ENCODE measurements at regions not wholly inside any gene's neighbourhood (a gene's known extent, or its start where the extent isn't known, plus 50 kb on each side); places are given as distances from the start of the nearest gene placed in this dataset.

DNA sequence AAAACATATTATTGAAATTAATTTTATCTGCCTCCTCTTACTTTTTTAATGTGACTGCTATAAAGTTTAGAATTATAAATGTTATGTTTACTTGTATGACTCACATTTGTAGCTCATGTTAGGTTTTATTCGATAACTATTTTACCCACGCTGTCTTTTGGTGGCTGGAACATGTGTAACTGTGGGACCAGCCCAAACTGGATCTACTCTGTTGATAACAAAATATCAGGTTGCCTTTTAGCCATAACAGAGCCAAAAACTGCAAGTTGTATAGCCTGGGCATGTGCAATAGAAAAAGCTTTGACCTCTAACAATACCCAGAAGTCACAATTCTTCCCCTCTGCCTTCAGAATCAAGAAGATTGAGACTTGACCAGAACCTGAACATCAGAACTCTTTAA is 356.5 kb downstream of the PRELID2 start:
- POLR2A ChIA-PET = no interaction called here
- CTCF ChIA-PET = no interaction called here
- H3K27me3 ChIP-seq (ENCODE audit: control insufficient read depth, insufficient read depth, low read length) = no peaks in the 10 kb centered on the region
- no peaks in the 10 kb centered on the region for H3K4me1 ChIP-seq (ENCODE audit: control insufficient read depth, insufficient read depth, low read length)
- DNase-seq (ENCODE audit: low read depth, low spot score) (no peak), ATAC-seq (no peak)
- no peak overlapping the region for H3K27ac ChIP-seq (ENCODE audit: low read length)
- no TSS peak for BruUV-seq (replicated peaks)
- no peaks in the 10 kb centered on the region for H3K36me3 ChIP-seq (ENCODE audit: control insufficient read depth, insufficient read depth, low read length)
- TF ChIP-seq POLR2AphosphoS5 (IDR thresholded peaks at IDR 0.05; ENCODE audit: low read depth, low read length) (no peak), REST (IDR thresholded peaks at IDR 0.05; ENCODE audit: insufficient read depth in 1 of 2, low read depth in 2 of 2, low read length in 1 of 2) (no peak), TCF7L2 (IDR thresholded peaks at IDR 0.05; ENCODE audit: low read depth, low read length) (no peak)
- H3K9me3 ChIP-seq (ENCODE audit: control insufficient read depth, insufficient read depth, low read depth, low read length) = no peaks in the 10 kb centered on the region
- in situ Hi-C loops (cut with HindIII; ENCODE audit: low pct_unique_long_range_greater_than_20kb, low sequenced_read_pairs) = no loop called here
- no peak overlapping the region for H3K4me3 ChIP-seq (ENCODE audit: low read depth in 2 of 2, low read length in 2 of 2)
- intact Hi-C loops (cut with micrococcal nuclease; ENCODE audit: unreplicated experiment) = no loop called here

DNA sequence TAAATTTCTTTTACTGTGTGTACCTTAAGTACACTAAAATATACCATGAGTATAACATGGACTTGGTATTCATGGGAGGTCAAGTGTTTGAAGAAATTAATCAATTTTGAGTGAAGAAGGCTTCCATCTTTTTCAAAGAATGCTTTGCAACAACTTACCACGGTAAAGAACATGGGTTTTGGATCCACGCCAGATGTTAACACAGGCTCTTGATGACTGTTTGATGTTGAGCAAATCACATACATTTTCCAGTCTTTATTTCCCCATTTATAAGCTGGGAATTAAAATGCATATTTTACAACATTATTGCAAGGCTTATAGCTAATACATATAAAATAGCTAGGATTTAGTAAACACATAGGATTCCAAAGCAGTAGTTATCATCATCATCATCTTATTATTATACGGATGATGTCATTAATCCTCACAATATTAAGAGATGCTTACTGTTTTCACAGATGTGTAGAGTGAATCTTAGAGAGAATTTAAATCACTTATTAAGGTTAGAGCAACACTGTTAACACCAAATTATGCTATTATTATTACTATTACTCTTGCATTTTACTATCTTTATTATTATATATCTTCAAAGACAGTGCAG is 362.0 kb downstream of the PRELID2 start:
- in situ Hi-C loops (cut with HindIII; ENCODE audit: low pct_unique_long_range_greater_than_20kb, low sequenced_read_pairs) (no loop called here), intact Hi-C loops (cut with micrococcal nuclease; ENCODE audit: unreplicated experiment) (no loop called here)
- H3K27ac ChIP-seq (ENCODE audit: low read length) = no peak overlapping the region
- H3K4me1 ChIP-seq (ENCODE audit: control insufficient read depth, insufficient read depth, low read length) = no peaks in the 10 kb centered on the region
- H3K4me3 ChIP-seq (ENCODE audit: low read depth in 2 of 2, low read length in 2 of 2) = no peak overlapping the region
- no TSS peak for BruUV-seq (replicated peaks)
- TF ChIP-seq SIN3A (IDR thresholded peaks at IDR 0.05; ENCODE audit: borderline replicate concordance, insufficient read depth, low read depth, low read length) (no peak), POLR2AphosphoS5 (IDR thresholded peaks at IDR 0.05; ENCODE audit: low read depth, low read length) (no peak), CTCF (IDR thresholded peaks at IDR 0.05) (no peak), REST (IDR thresholded peaks at IDR 0.05; ENCODE audit: insufficient read depth in 1 of 2, low read depth in 2 of 2, low read length in 1 of 2) (no peak)
- DNase-seq (ENCODE audit: low read depth, low spot score) = no peak
- no peaks in the 10 kb centered on the region for H3K36me3 ChIP-seq (ENCODE audit: control insufficient read depth, insufficient read depth, low read length)
- ChIA-PET POLR2A (no interaction called here), CTCF (no interaction called here)
- no peak for ATAC-seq
- H3K27me3 ChIP-seq (ENCODE audit: control insufficient read depth, insufficient read depth, low read length) = no peaks in the 10 kb centered on the region
- no peaks in the 10 kb centered on the region for H3K9me3 ChIP-seq (ENCODE audit: control insufficient read depth, insufficient read depth, low read depth, low read length)
